ENCODE measurements at regions not wholly inside any gene's neighbourhood (a gene's known extent, or its start where the extent isn't known, plus 50 kb on each side); places are given as distances from the start of the nearest gene placed in this dataset.

GRCh38 chr12:24393071-24393470 is 443.6 kb upstream of the SOX5 start:
- TF ChIP-seq CTCF (IDR thresholded peaks at IDR 0.05) = no peak
- TF ChIP-seq EZH2 (IDR thresholded peaks at IDR 0.05; ENCODE audit: borderline replicate concordance, insufficient read depth, low read depth, low read length, poor library complexity, severe bottlenecking) = no peak
